K562 (cell line): ENCODE measurements at regions not wholly inside any gene's neighbourhood (a gene's known extent, or its start where the extent isn't known, plus 50 kb on each side); places are given as distances from the start of the nearest gene placed in this dataset.

Source experiments
- ATAC-seq: fragments of 200-7000 bp; cut with Tn5 transposase; 3 replicates; pipeline ENCODE4 v1.9.1; 2020; ENCODE audit warnings: moderate library complexity
- BruUV-seq: library from RNA; stranded (reverse); fragments of 400-500 nt; replicated peaks from 2 replicates; lab custom pipeline; 2021; lab: Mats Ljungman, UMichigan
- CTCF ChIA-PET: fragments of 300-600 bp; formaldehyde crosslinking; extraction: SDS; loops from one replicate; lab custom pipeline; 2021; ENCODE audit warnings: low intra/inter-chr PET ratio; lab: Yijun Ruan, JAX
- POLR2A ChIA-PET: fragments of 300-600, 350-650 bp; sonication (Branson Sonifier 250); formaldehyde crosslinking; extraction: SDS; loops from one replicate; lab custom pipeline; 2021; ENCODE audit warnings: antibody characterized with exemption, inconsistent platforms; lab: Yijun Ruan, JAX
- DNase-seq, 4 experiments: peaks; one replicate each; pipeline versions ENCODE4 v3.0.0 to v3.0.0-alpha.2; 2011 to 2018; ENCODE audit warnings: low spot score in 3 of 4, mixed read lengths in 3 of 4; ENCODE audit errors: extremely low read depth in 1 of 4
- FAIRE-seq: peaks from 2 replicates; lab custom pipeline; 2011; peaks lifted over from hg19 to GRCh38; lab: Jason Lieb, UNC
- H2AFZ ChIP-seq: 2 replicates; pipeline ENCODE4 v1.6.0; 2011; ENCODE audit warnings: low read depth, low read length, control low read depth, inconsistent platforms
- H3K27ac ChIP-seq: fragments of 200-600 bp; 3 replicates; pipeline ENCODE4 v1.8.0; 2011; ENCODE audit warnings: low read depth, mild to moderate bottlenecking, control low read depth, inconsistent platforms, low read length, moderate library complexity, mixed read lengths; ENCODE audit errors: extremely low read depth
- H3K27me3 ChIP-seq, 2 experiments: fragments of 300-600 bp in 1 of 2; 2 replicates in 1 of 2; 3 replicates in 1 of 2; pipeline versions ENCODE4 v1.6.0 to v1.8.0; 2011; ENCODE audit warnings: inconsistent platforms in 2 of 2, low read length in 2 of 2, mild to moderate bottlenecking in 1 of 2, mixed read lengths in 1 of 2, moderate library complexity in 1 of 2; ENCODE audit not compliant: control insufficient read depth in 2 of 2, insufficient read depth in 2 of 2
- H3K36me3 ChIP-seq: fragments of 300-600 bp; 3 replicates; pipeline ENCODE4 v1.8.0; 2011; ENCODE audit warnings: mild to moderate bottlenecking, low read length, inconsistent platforms; ENCODE audit not compliant: control insufficient read depth, insufficient read depth
- H3K4me1 ChIP-seq, 2 experiments: fragments of 200-600 bp in 1 of 2; replicated peaks in 1 of 2; 2 replicates in 1 of 2; 3 replicates in 1 of 2; pipeline versions ENCODE4 v1.5.1 to v1.8.0; 2011; ENCODE audit warnings: inconsistent platforms in 2 of 2, low read length in 2 of 2, mild to moderate bottlenecking in 1 of 2, mixed read lengths in 1 of 2, moderate library complexity in 1 of 2; ENCODE audit not compliant: control insufficient read depth in 2 of 2, insufficient read depth in 2 of 2
- H3K4me2 ChIP-seq: 2 replicates; pipeline ENCODE4 v1.6.1; 2011; ENCODE audit warnings: low read length, control low read depth, inconsistent platforms, mixed read lengths; ENCODE audit not compliant: insufficient read depth
- H3K4me3 ChIP-seq: fragments of 200-600 bp; sonication (generic), shearing (Covaris generic); 2 replicates; pipeline ENCODE4 v1.5.1; 2016; ENCODE audit warnings: control low read depth, inconsistent platforms
- H3K79me2 ChIP-seq: fragments of 200-600 bp; 3 replicates; pipeline ENCODE4 v1.8.0; 2011; ENCODE audit warnings: low read length, inconsistent platforms; ENCODE audit not compliant: control insufficient read depth, insufficient read depth
- H3K9ac ChIP-seq, 2 experiments: 2 replicates each; pipeline versions ENCODE4 v1.6.0 to v1.6.1; 2011; ENCODE audit warnings: low read depth in 2 of 2, low read length in 2 of 2, control low read depth in 1 of 2, inconsistent platforms in 1 of 2, mild to moderate bottlenecking in 1 of 2, mixed read lengths in 1 of 2; ENCODE audit not compliant: insufficient read depth in 1 of 2
- H3K9me1 ChIP-seq: one replicate; pipeline ENCODE4 v1.6.0; 2011; ENCODE audit warnings: inconsistent platforms, mild to moderate bottlenecking, low read length, moderate library complexity; ENCODE audit not compliant: control insufficient read depth, insufficient read depth
- H3K9me3 ChIP-seq: replicated peaks from 2 replicates; pipeline ENCODE4 v1.5.1; 2011; ENCODE audit warnings: low read depth, low read length, inconsistent platforms; ENCODE audit not compliant: control insufficient read depth, insufficient read depth
- H4K20me1 ChIP-seq: replicated peaks from 2 replicates; pipeline ENCODE4 v1.6.1; 2011; ENCODE audit warnings: low read length, inconsistent platforms, mixed read lengths; ENCODE audit not compliant: control insufficient read depth, insufficient read depth
- CBX2 ChIP-seq: fragments of 200-600 bp; sonication (generic); IDR thresholded peaks from one replicate; pipeline ENCODE4 v1.6.1; 2012; ENCODE audit warnings: mild to moderate bottlenecking, low read length, inconsistent platforms; ENCODE audit not compliant: insufficient read depth, poor library complexity, severe bottlenecking
- CBX3 ChIP-seq, 2 experiments: IDR thresholded peaks; 1 replicate in 1 of 2; 2 replicates in 1 of 2; pipeline ENCODE4 v1.6.1; 2012; ENCODE audit warnings: inconsistent platforms in 2 of 2, low read length in 2 of 2, borderline replicate concordance in 1 of 2, control low read depth in 1 of 2
- FOS ChIP-seq: IDR thresholded peaks from 3 replicates; pipeline ENCODE4 v1.6.1; 2011; ENCODE audit not compliant: insufficient read length; ENCODE audit errors: extremely low read depth
- FOXM1 ChIP-seq, 2 experiments: fragments of 450-650 bp in 1 of 2; sonication (generic) in 1 of 2; formaldehyde crosslinking in 1 of 2; IDR thresholded peaks; 2 replicates each; pipeline versions ENCODE4 v1.6.1 to v1.9.0; 2017 to 2022; ENCODE audit warnings: low read depth in 2 of 2, mild to moderate bottlenecking in 2 of 2, missing genetic modification reagents in 1 of 2, moderate library complexity in 1 of 2
- HCFC1 ChIP-seq: IDR thresholded peaks from 2 replicates; pipeline ENCODE4 v1.6.1; 2012; ENCODE audit warnings: low read depth, low read length, improper control_type of control experiment
- KAT8 ChIP-seq: fragments of 450-650 bp; IDR thresholded peaks from 2 replicates; pipeline ENCODE4 v1.6.1; 2016; ENCODE audit warnings: low read depth, mild to moderate bottlenecking
- LCOR ChIP-seq: sonication (generic); formaldehyde crosslinking; IDR thresholded peaks from 2 replicates; pipeline ENCODE4 v1.8.0; 2022; ENCODE audit warnings: mild to moderate bottlenecking, missing genetic modification reagents
- MAFG ChIP-seq: fragments of 450-650 bp; conservative IDR thresholded peaks from 2 replicates; pipeline ENCODE4 v1.6.1; 2016; ENCODE audit warnings: missing genetic modification characterization, missing compliant biosample characterization
- MTF1 ChIP-seq: fragments of 250-450 bp; sonication (Bioruptor Pico); IDR thresholded peaks from 2 replicates; pipeline ENCODE4 v1.9.0; 2021; ENCODE audit warnings: moderate library complexity, mild to moderate bottlenecking, inconsistent platforms, borderline replicate concordance
- MYBL2 ChIP-seq, 2 experiments: fragments of 450-650 bp in 1 of 2; sonication (generic) in 1 of 2; formaldehyde crosslinking in 1 of 2; IDR thresholded peaks; 2 replicates each; pipeline versions ENCODE4 v1.6.1 to v1.8.1; 2017 to 2022; ENCODE audit warnings: borderline replicate concordance in 1 of 2, inconsistent platforms in 1 of 2, low read depth in 1 of 2, mild to moderate bottlenecking in 1 of 2, missing genetic modification reagents in 1 of 2, moderate library complexity in 1 of 2
- POLR2B ChIP-seq: fragments of 450-650 bp; IDR thresholded peaks from 2 replicates; pipeline ENCODE4 v1.6.1; 2018; ENCODE audit warnings: low read depth; ENCODE audit not compliant: partially characterized antibody
- POLR2G ChIP-seq: fragments of 200-400 bp; formaldehyde crosslinking; IDR thresholded peaks from 2 replicates; pipeline ENCODE4 v1.6.1; 2017; ENCODE audit warnings: low read depth, mild to moderate bottlenecking, antibody characterized with exemption, low read length, moderate library complexity
- RAD21 ChIP-seq, 2 experiments: fragments of 250-450 bp in 1 of 2; fragments of 450-650 bp in 1 of 2; sonication (Bioruptor Pico) in 1 of 2; formaldehyde crosslinking in 1 of 2; IDR thresholded peaks in 1 of 2; conservative IDR thresholded peaks in 1 of 2; 2 replicates each; pipeline versions ENCODE4 v1.4.0 to v1.8.0; 2020 to 2022; ENCODE audit warnings: mild to moderate bottlenecking in 2 of 2, moderate library complexity in 1 of 2
- SREBF2 ChIP-seq: sonication (generic); formaldehyde crosslinking; IDR thresholded peaks from 2 replicates; pipeline ENCODE4 v1.4.0; 2020; ENCODE audit warnings: mild to moderate bottlenecking, missing genetic modification reagents
- ZNF384 ChIP-seq: IDR thresholded peaks from 2 replicates; pipeline ENCODE4 v1.6.1; 2012; ENCODE audit warnings: low read depth, low read length, improper control_type of control experiment
- ZNF586 ChIP-seq: fragments of 450-650 bp; formaldehyde crosslinking; conservative IDR thresholded peaks from 2 replicates; pipeline ENCODE4 v1.4.0; 2020; ENCODE audit warnings: mild to moderate bottlenecking, moderate library complexity
- ZSCAN32 ChIP-seq: fragments of 450-650 bp; formaldehyde crosslinking; IDR thresholded peaks from 2 replicates; pipeline ENCODE4 v1.4.0; 2020; ENCODE audit warnings: mild to moderate bottlenecking, moderate library complexity
- WGBS: fragments of 100-300 bp; shearing (Covaris generic); methylation state at CpG from one replicate; pipeline ENCODE4 v1.1.6; 2016; ENCODE audit warnings: low coverage, mixed read lengths; ENCODE audit not compliant: insufficient coverage; ENCODE audit errors: missing lambda C conversion rate; 5-methylcytosine and 5-hydroxymethylcytosine counted together
- in situ Hi-C: fragments of 300-500 bp; cut with MboI; formaldehyde crosslinking; loops from 4 replicates; pipeline ENCODE4 v1.15.0; 2018; ENCODE audit warnings: inconsistent platforms, mixed read lengths
- intact Hi-C: fragments of 100-400 bp; cut with micrococcal nuclease; formaldehyde crosslinking; loops from 2 replicates; pipeline ENCODE4 v1.14.2; 2022
- TF ChIP-seq, protein P1 (sequence below), 2 experiments: IDR thresholded peaks; 2 replicates each; pipeline ENCODE4 v1.6.1; 2012; ENCODE audit warnings: improper control_type of control experiment in 2 of 2, low read depth in 2 of 2, low read length in 2 of 2, borderline replicate concordance in 1 of 2

DNA sequence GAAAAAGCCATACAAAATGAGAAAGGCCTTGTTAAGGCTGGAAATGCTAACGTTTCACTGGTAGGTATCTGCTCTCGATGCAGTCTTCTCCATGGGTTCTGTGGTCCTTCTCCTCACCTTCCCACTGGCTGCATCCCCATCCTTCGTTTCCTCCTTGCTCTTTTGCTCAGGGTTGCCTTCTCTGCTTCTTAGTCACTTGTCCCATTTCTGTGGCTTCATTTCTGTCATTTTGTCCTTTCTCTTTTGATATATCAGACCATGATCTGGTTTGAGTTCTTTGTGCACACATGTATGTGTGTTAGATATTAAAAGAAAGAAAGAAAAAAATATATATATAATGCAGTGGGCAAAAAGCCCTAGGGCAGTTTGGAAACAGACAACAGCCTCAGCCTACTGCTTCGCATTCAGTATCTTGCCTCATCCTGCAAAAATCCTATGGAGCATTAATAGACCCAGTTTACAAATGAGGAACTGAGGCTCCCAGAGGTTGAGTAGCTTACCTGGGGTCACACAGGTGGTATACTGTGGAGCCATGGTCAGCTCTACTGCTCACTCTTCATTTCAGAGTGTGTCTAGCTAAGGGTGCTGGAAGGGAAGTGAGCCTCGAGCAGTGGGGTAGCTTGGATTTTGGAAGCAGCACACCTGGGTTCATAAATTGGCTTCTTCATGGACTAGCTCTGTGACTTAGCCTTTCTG lies 57.6 kb upstream of the MEDAG start (continued):
- no peak for TF ChIP-seq ZSCAN32
- TF ChIP-seq POLR2B, result no peak
- TF ChIP-seq FOXM1 (IDR thresholded peaks at IDR 0.05; ENCODE audit: low read depth), result no peak
- no peak for TF ChIP-seq FOXM1 (CRISPR knock-in tag; IDR thresholded peaks at IDR 0.05; ENCODE audit: low read depth)
- TF ChIP-seq ZNF586, result no peak
- TF ChIP-seq SREBF2 (CRISPR knock-in tag), result no peak
- TF ChIP-seq FOS, result no peak
- TF ChIP-seq, all 486 proteins: peak for 0

DNA sequence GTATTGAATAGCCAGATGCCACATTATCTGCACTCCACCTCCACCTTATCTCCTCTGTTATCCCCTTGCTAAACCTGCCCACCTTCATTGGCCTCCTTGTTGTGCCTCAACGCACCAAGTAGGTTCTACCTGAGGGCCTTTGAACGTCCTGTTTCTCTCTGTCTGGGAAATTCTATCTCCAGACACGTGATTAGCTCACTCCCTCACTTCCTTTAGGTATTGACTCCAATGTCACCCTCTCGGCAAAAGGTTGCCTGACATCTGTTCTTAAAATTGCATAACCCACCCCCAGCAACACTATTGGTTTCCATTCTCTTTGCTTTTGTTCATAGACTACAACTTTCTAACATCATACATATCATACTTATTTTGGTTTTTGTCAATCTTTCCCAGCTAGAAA lies 56.5 kb upstream of the MEDAG start:
- no TSS peak for BruUV-seq
- Histone ChIP-seq H3K9me3 (no peaks in the 10 kb centered on the region), H3K9me1 (no peaks in the 10 kb centered on the region), H3K79me2 (no peaks in the 10 kb centered on the region), H3K27me3 (no peaks in the 10 kb centered on the region), H2AFZ (no peak overlapping the region), H3K4me3 (no peak overlapping the region), H3K4me1 (no peaks in the 10 kb centered on the region), H3K4me2 (no peak overlapping the region), H4K20me1 (no peaks in the 10 kb centered on the region), H3K27ac (no peak overlapping the region), H3K36me3 (no peaks in the 10 kb centered on the region), H3K9ac (no peak overlapping the region)
- ChIA-PET CTCF (no interaction called here), POLR2A (no interaction called here)
- intact Hi-C loops (no loop called here), in situ Hi-C loops (no loop called here)
- FAIRE-seq (no peak), DNase-seq (no peak), ATAC-seq (no peak)
- WGBS, result 2% methylated on average over 4 of the region's 4 CpGs
- TF ChIP-seq MTF1 (CRISPR knock-in tag), result no peak
- no peak for TF ChIP-seq POLR2G
- no peak for TF ChIP-seq RAD21 (CRISPR knock-in tag; conservative IDR thresholded peaks at IDR 0.05 in 1 of 2, IDR thresholded peaks at IDR 0.05 in 1 of 2)
- TF ChIP-seq HCFC1, result no peak
- no peak for TF ChIP-seq KAT8
- no peak for TF ChIP-seq MYBL2 (IDR thresholded peaks at IDR 0.05; ENCODE audit: low read depth)
- TF ChIP-seq MYBL2 (CRISPR knock-in tag; IDR thresholded peaks at IDR 0.05; ENCODE audit: borderline replicate concordance), result no peak
- TF ChIP-seq CBX2, result no peak
- TF ChIP-seq, protein P1, sequence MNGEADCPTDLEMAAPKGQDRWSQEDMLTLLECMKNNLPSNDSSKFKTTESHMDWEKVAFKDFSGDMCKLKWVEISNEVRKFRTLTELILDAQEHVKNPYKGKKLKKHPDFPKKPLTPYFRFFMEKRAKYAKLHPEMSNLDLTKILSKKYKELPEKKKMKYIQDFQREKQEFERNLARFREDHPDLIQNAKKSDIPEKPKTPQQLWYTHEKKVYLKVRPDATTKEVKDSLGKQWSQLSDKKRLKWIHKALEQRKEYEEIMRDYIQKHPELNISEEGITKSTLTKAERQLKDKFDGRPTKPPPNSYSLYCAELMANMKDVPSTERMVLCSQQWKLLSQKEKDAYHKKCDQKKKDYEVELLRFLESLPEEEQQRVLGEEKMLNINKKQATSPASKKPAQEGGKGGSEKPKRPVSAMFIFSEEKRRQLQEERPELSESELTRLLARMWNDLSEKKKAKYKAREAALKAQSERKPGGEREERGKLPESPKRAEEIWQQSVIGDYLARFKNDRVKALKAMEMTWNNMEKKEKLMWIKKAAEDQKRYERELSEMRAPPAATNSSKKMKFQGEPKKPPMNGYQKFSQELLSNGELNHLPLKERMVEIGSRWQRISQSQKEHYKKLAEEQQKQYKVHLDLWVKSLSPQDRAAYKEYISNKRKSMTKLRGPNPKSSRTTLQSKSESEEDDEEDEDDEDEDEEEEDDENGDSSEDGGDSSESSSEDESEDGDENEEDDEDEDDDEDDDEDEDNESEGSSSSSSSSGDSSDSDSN (IDR thresholded peaks at IDR 0.05; ENCODE audit: borderline replicate concordance in 1 of 2, low read depth in 2 of 2, low read length in 2 of 2), result no peak
- TF ChIP-seq MAFG (tag), result no peak
- no peak for TF ChIP-seq CBX3 (IDR thresholded peaks at IDR 0.05; ENCODE audit: borderline replicate concordance in 1 of 2, low read length in 2 of 2)
- no peak for TF ChIP-seq ZNF384
- TF ChIP-seq LCOR (CRISPR knock-in tag), result no peak
